Astrocyte (in vitro differentiated cells and primary cell): ENCODE measurements at regions not wholly inside any gene's neighbourhood (a gene's known extent, or its start where the extent isn't known, plus 50 kb on each side); places are given as distances from the start of the nearest gene placed in this dataset.

Experiments
- DNase-seq: peaks from one replicate; pipeline ENCODE4 v3.0.0-alpha.2; 2010; ENCODE audit warnings: low read depth
- FAIRE-seq: peaks from 2 replicates; lab custom pipeline; 2011; peaks lifted over from hg19 to GRCh38; lab: Jason Lieb, UNC
- H2AFZ ChIP-seq: 2 replicates; pipeline ENCODE4 v1.6.0; 2012; ENCODE audit warnings: low read depth, low read length, inconsistent platforms
- H3K27ac ChIP-seq: 2 replicates; pipeline ENCODE4 v1.5.1; 2011; ENCODE audit warnings: low read depth, low read length, inconsistent platforms
- H3K27me3 ChIP-seq: 2 replicates; pipeline ENCODE4 v1.6.0; 2011; ENCODE audit warnings: low read length, inconsistent platforms; ENCODE audit not compliant: insufficient read depth
- H3K36me3 ChIP-seq: 2 replicates; pipeline ENCODE4 v1.5.1; 2011; ENCODE audit warnings: low read length, inconsistent platforms; ENCODE audit not compliant: insufficient read depth
- H3K4me1 ChIP-seq: 2 replicates; pipeline ENCODE4 v1.5.1; 2011; ENCODE audit warnings: low read length, inconsistent platforms; ENCODE audit not compliant: insufficient read depth
- H3K4me2 ChIP-seq: 2 replicates; pipeline ENCODE4 v1.6.0; 2012; ENCODE audit warnings: low read length, inconsistent platforms
- H3K4me3 ChIP-seq: 2 replicates; pipeline ENCODE4 v1.5.1; 2011; ENCODE audit warnings: low read depth, mild to moderate bottlenecking, low read length, inconsistent platforms; ENCODE audit not compliant: insufficient read depth
- H3K79me2 ChIP-seq: 2 replicates; pipeline ENCODE4 v1.6.0; 2012; ENCODE audit warnings: mild to moderate bottlenecking, low read length, inconsistent platforms; ENCODE audit not compliant: insufficient read depth
- H3K9ac ChIP-seq: 2 replicates; pipeline ENCODE4 v1.6.0; 2012; ENCODE audit warnings: mild to moderate bottlenecking, low read length, inconsistent platforms
- H3K9me3 ChIP-seq: 2 replicates; pipeline ENCODE4 v1.5.1; 2012; ENCODE audit warnings: low read depth, mild to moderate bottlenecking, low read length, inconsistent platforms; ENCODE audit not compliant: insufficient read depth
- H4K20me1 ChIP-seq: 2 replicates; pipeline ENCODE4 v1.6.0; 2012; ENCODE audit warnings: low read length, inconsistent platforms; ENCODE audit not compliant: insufficient read depth
- H3K27ac Mint-ChIP-seq: one replicate; pipeline ENCODE4 v1.8.0; 2021; ENCODE audit warnings: mild to moderate bottlenecking, mixed read lengths; ENCODE audit not compliant: unreplicated experiment
- H3K27me3 Mint-ChIP-seq: one replicate; pipeline ENCODE4 v1.8.0; 2021; ENCODE audit warnings: low read depth, mixed read lengths; ENCODE audit not compliant: unreplicated experiment
- H3K36me3 Mint-ChIP-seq: one replicate; pipeline ENCODE4 v1.8.0; 2021; ENCODE audit warnings: low read depth, mixed read lengths; ENCODE audit not compliant: unreplicated experiment
- H3K4me1 Mint-ChIP-seq: one replicate; pipeline ENCODE4 v1.8.0; 2021; ENCODE audit warnings: low read depth, mixed read lengths; ENCODE audit not compliant: unreplicated experiment
- H3K4me3 Mint-ChIP-seq: one replicate; pipeline ENCODE4 v1.8.0; 2021; ENCODE audit warnings: mild to moderate bottlenecking, moderate library complexity, mixed read lengths; ENCODE audit not compliant: unreplicated experiment
- H3K9me3 Mint-ChIP-seq: one replicate; pipeline ENCODE4 v1.8.0; 2021; ENCODE audit warnings: mild to moderate bottlenecking, mixed read lengths; ENCODE audit not compliant: unreplicated experiment
- EZH2 ChIP-seq: IDR thresholded peaks from 2 replicates; pipeline ENCODE4 v1.6.1; 2012; ENCODE audit warnings: mild to moderate bottlenecking, low read length, inconsistent platforms; ENCODE audit not compliant: insufficient read depth
- TF ChIP-seq, protein P1 (sequence below): IDR thresholded peaks from 2 replicates; pipeline ENCODE4 v1.5.1; 2011; ENCODE audit warnings: low read depth, mild to moderate bottlenecking, inconsistent platforms, low read length, moderate library complexity; ENCODE audit not compliant: insufficient read depth

DNA sequence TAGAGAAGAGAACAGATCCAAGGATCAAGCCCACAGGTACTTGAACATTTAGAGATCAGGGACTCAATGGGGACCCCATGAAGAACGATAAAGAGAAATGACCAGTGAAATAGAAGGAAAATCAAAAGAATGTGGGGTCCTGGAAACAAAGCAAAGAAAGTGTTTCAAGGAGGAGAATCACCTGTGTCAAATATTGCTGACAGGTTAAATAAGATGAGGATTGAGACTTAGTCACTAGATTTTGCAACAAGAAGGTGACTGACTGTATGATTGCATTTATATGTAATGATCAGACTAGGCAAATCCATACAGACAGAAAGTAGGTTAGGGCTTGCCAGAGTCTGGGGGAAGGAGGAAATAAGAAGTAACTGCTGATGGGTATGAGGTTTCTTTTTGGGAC is 254.9 kb upstream of the NPY start:
- Mint-ChIP-seq H3K27me3 (no peaks in the 10 kb centered on the region), H3K36me3 (no peaks in the 10 kb centered on the region), H3K4me3 (no peak overlapping the region), H3K4me1 (peaks cover 12% of the 10 kb centered on the region), H3K9me3 (no peaks in the 10 kb centered on the region), H3K27ac (no peak overlapping the region)
- Histone ChIP-seq H4K20me1 (no peaks in the 10 kb centered on the region), H3K4me1 (peaks cover 3% of the 10 kb centered on the region), H3K9me3 (no peaks in the 10 kb centered on the region), H2AFZ (no peak overlapping the region), H3K9ac (no peak overlapping the region), H3K4me3 (no peak overlapping the region), H3K4me2 (no peak overlapping the region), H3K27me3 (no peaks in the 10 kb centered on the region), H3K36me3 (no peaks in the 10 kb centered on the region), H3K79me2 (no peaks in the 10 kb centered on the region), H3K27ac (no peak overlapping the region)
- FAIRE-seq (no peak), DNase-seq (no peak)
- TF ChIP-seq EZH2 = no peak
- TF ChIP-seq, protein P1, sequence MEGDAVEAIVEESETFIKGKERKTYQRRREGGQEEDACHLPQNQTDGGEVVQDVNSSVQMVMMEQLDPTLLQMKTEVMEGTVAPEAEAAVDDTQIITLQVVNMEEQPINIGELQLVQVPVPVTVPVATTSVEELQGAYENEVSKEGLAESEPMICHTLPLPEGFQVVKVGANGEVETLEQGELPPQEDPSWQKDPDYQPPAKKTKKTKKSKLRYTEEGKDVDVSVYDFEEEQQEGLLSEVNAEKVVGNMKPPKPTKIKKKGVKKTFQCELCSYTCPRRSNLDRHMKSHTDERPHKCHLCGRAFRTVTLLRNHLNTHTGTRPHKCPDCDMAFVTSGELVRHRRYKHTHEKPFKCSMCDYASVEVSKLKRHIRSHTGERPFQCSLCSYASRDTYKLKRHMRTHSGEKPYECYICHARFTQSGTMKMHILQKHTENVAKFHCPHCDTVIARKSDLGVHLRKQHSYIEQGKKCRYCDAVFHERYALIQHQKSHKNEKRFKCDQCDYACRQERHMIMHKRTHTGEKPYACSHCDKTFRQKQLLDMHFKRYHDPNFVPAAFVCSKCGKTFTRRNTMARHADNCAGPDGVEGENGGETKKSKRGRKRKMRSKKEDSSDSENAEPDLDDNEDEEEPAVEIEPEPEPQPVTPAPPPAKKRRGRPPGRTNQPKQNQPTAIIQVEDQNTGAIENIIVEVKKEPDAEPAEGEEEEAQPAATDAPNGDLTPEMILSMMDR = no peak

DNA sequence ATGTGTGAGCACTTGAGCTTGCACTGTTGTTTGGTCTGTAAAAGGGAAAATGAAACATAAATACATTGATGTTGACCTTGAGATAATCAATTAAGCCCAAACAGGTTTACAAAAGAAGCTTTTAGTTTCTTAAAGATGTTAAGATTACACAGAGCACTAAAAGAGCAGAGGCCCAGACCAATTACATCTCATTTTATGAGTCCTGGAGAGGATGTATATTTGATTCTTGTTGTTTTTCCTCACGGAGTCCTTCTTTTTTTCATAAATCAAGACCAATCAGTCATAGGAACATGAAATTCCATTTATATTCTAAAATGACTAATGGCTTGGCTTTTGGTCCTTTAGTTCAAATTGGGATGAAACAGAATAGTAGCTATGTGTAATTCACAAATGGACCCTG is 249.7 kb upstream of the NPY start:
- Mint-ChIP-seq H3K27ac (no peak overlapping the region), H3K4me1 (no peaks in the 10 kb centered on the region), H3K9me3 (no peaks in the 10 kb centered on the region), H3K27me3 (no peaks in the 10 kb centered on the region), H3K36me3 (no peaks in the 10 kb centered on the region), H3K4me3 (no peak overlapping the region)
- Histone ChIP-seq H4K20me1 (no peaks in the 10 kb centered on the region), H3K4me1 (no peaks in the 10 kb centered on the region), H3K4me2 (no peak overlapping the region), H3K79me2 (no peaks in the 10 kb centered on the region), H3K9ac (no peak overlapping the region), H3K4me3 (no peak overlapping the region), H2AFZ (no peak overlapping the region), H3K27me3 (no peaks in the 10 kb centered on the region), H3K36me3 (no peaks in the 10 kb centered on the region), H3K9me3 (no peaks in the 10 kb centered on the region), H3K27ac (no peak overlapping the region)
- no peak for FAIRE-seq
- DNase-seq = no peak
- TF ChIP-seq, protein P1 = no peak
- no peak for TF ChIP-seq EZH2

DNA sequence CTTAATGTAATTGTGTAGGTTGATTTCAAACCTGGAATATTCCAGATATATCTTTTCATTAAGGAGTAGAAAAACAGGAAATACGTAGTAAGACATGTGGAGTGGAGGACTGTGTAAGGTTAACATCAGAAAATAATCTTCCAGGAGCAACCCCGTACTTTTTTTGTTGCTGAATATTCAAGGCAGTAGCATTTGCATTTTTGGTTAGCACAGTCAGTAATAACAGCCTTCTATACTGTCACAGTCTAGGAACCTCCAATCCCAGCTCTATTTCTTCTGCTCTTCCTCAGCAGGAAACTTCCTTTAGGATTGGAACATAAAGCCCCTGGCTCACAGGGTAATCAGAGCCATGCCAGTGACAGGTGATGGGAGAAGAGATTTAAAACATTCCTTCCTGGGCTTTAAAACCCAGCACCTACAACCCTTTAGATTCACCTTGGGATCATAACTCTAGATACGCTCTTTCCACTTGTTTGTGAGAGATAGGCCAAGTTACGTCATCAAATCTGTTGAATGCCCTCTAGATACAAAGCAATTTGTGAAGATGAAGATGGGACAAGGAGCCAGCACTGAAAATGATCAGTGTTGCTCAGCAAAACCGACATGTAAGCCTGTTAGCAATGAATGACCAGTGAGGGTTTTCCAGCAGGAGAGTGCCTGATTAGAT is 248.5 kb upstream of the NPY start:
- H3K4me3 ChIP-seq = no peak overlapping the region
- no peaks in the 10 kb centered on the region for H3K36me3 ChIP-seq
- no peaks in the 10 kb centered on the region for H4K20me1 ChIP-seq
- no peaks in the 10 kb centered on the region for H3K4me1 ChIP-seq
- Mint-ChIP-seq H3K27ac (no peak overlapping the region), H3K4me1 (no peaks in the 10 kb centered on the region), H3K4me3 (no peak overlapping the region), H3K36me3 (no peaks in the 10 kb centered on the region), H3K27me3 (no peaks in the 10 kb centered on the region), H3K9me3 (no peaks in the 10 kb centered on the region)
- H3K9me3 ChIP-seq = no peaks in the 10 kb centered on the region
- FAIRE-seq = no peak
- no peak overlapping the region for H3K27ac ChIP-seq
- H3K27me3 ChIP-seq = no peaks in the 10 kb centered on the region
- H3K9ac ChIP-seq = no peak overlapping the region
- no peak overlapping the region for H2AFZ ChIP-seq
- TF ChIP-seq, protein P1 = no peak
- TF ChIP-seq EZH2 = no peak
- DNase-seq = no peak
- no peaks in the 10 kb centered on the region for H3K79me2 ChIP-seq
- no peak overlapping the region for H3K4me2 ChIP-seq
